Heart right ventricle (tissue), 16 donors: ENCODE measurements at regions not wholly inside any gene's neighbourhood (a gene's known extent, or its start where the extent isn't known, plus 50 kb on each side); places are given as distances from the start of the nearest gene placed in this dataset.

ENCODE experiments used
- ATAC-seq, 8 donors: fragments of 200-7000 bp; cut with Tn5 transposase; one replicate each; pipeline ENCODE4 v1.9.1; 2020; ENCODE audit warnings: mild to moderate bottlenecking in 8 of 8, moderate library complexity in 8 of 8, moderate number of reproducible peaks in 1 of 8
- DNase-seq, 2 donors: peaks; one replicate each; pipeline ENCODE4 v3.0.0-alpha.2; 2020
- H3K27ac ChIP-seq, 10 donors: fragments of 200-600 bp; sonication (generic) in 2 of 10; one replicate each; pipeline versions ENCODE4 v1.5.0 to v1.8.0; 2020 to 2022; ENCODE audit warnings: mild to moderate bottlenecking in 3 of 10
- H3K27me3 ChIP-seq, 7 donors: fragments of 200-600 bp; one replicate each; pipeline ENCODE4 v1.8.0; 2021 to 2022; ENCODE audit warnings: mild to moderate bottlenecking in 2 of 7
- H3K36me3 ChIP-seq, 9 donors: fragments of 200-600 bp; sonication (generic) in 1 of 9; one replicate each; pipeline versions ENCODE4 v1.5.0 to v1.8.0; 2020 to 2022; ENCODE audit warnings: mild to moderate bottlenecking in 2 of 9
- H3K4me1 ChIP-seq, 9 donors: fragments of 200-600 bp; sonication (generic) in 1 of 9; one replicate each; pipeline versions ENCODE4 v1.5.0 to v1.8.0; 2020 to 2022; ENCODE audit warnings: mild to moderate bottlenecking in 4 of 9
- H3K4me3 ChIP-seq, 10 donors: fragments of 200-600 bp; sonication (generic) in 2 of 10; one replicate each; pipeline versions ENCODE4 v1.5.0 to v1.8.0; 2020 to 2022; ENCODE audit warnings: mild to moderate bottlenecking in 7 of 10, moderate library complexity in 2 of 10
- H3K9me3 ChIP-seq, 11 donors: fragments of 200-600 bp in 10 of 11; sonication (generic) in 2 of 11; one replicate each; pipeline versions ENCODE4 v1.5.0 to v1.8.0; 2013 to 2022; ENCODE audit warnings: mild to moderate bottlenecking in 2 of 11, control low read depth in 1 of 11, moderate library complexity in 1 of 11
- CTCF ChIP-seq, 9 donors: fragments of 200-600 bp; sonication (generic) in 2 of 9; IDR thresholded peaks; one replicate each; pipeline versions ENCODE4 v1.5.0 to v1.8.0; 2021 to 2022; ENCODE audit warnings: antibody characterized with exemption in 9 of 9, mild to moderate bottlenecking in 5 of 9, moderate library complexity in 1 of 9
- WGBS, 2 donors: extraction: QIAGEN DNeasy Blood & Tissue Kit; methylation state at CpG; one replicate each; pipeline ENCODE4 v1.1.7; 2013; ENCODE audit warnings: inconsistent platforms in 1 of 2; 5-methylcytosine and 5-hydroxymethylcytosine counted together
- intact Hi-C, 10 donors: fragments of 100-400 bp; cut with DNase I; formaldehyde crosslinking; loops; one replicate each; pipeline versions ENCODE4 v1.11.1 to v1.14.2; 2022
- donor health status: Arrhythmogenic right ventricular cardiomyopathy.
- donor health status: ischemic (EF 13 %, LVEDD 7.1; RV severe dilation, severe dysfunction).
- donor health status: healthy with polysubstance abuse.
- donor health status: DM: no; HTN: yes; CAD: no.
- donor health status: DM: no; HTN: no; CAD: no.
- donor health status: ischemic (EF 25% LVEDD 6.9; RV normal size, moderate dysfunction).
- donor health status: ischemic (EF 25% LVEDD 5.7; RV mildly dilated, moderate dysfunction).
- donor health status: healthy.
- donor health status: DM: yes; HTN: yes; CAD: no.
- donor health status: Ischemic cardiomyopathy.
- donor health status: ischemic (EF 35%, LVEDD 5.7; RV mildly dilated, moderate dysfunction).
- donor health status: nonischemic (EF 11% LVEDD 7.7; RV severe dilation, severe dysfunction).
- donor health status: DM: yes; HTN: yes; CAD: no.
- donor health status: PGD.
- donor health status: ischemic (EF 29% LVEDD 5.4; RV normal size, mild dysfunction).
- donor health status: nonischemic (EF 23%, LVEDD 6.1; RV moderate dilation, normal function).

DNA sequence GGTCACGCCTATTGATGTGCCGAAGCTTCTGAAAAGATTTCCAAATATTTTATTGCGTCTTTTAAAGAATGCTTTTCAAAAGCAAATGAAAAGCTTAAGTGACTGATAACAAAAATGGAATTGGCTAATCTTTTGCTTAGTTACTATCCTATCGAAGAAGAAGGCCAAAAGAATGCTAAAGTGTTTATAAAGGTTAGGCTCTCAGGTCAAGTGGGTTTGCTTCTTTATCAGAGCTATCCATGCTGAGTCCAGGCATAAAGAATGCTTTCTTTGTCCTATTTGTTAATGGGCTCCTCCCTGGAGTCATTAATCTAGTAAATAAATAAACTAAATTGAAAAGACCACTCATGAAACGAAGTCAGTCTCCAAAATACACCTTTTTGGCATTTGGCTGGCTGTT, 133.4 kb upstream of the LYPLAL1 start:
- intact Hi-C loops, result no loop called here
- no peaks in the 10 kb centered on the region for H3K27me3 ChIP-seq

DNA sequence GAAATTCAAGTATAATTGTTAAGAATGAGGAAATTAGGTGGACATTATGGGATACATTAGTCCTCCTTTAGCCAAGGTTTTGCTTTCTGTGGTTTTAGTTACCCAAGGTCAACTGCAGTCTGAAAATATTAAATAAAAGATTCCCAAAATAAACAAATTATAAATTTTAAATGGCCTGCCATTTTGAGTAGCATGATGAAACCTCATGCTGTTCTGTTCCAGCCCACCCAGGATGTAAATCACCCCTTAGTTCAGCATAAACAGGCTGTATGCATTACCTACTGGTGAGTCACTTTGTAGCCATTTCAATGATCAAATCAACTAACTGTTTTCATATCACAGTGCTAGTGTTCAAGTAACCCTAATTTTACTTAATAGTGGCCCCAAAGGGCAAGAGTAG, 132.5 kb upstream of the LYPLAL1 start:
- H3K9me3 ChIP-seq, result peaks cover 0 to 8% (median 0%) of the 10 kb centered on the region in 11 donors
- no peak for TF ChIP-seq CTCF (IDR thresholded peaks at IDR 0.05)
- no peak overlapping the region for H3K27ac ChIP-seq
- peaks cover 0 to 4% (median 0%) of the 10 kb centered on the region in 9 donors for H3K4me1 ChIP-seq
- ATAC-seq, result no peak
- intact Hi-C loops, result no loop called here
- H3K27me3 ChIP-seq, result no peaks in the 10 kb centered on the region
- no peak overlapping the region for H3K4me3 ChIP-seq
- no peaks in the 10 kb centered on the region for H3K36me3 ChIP-seq
- no peak for DNase-seq

More for the DNA sequence above, 133.4 kb upstream of the LYPLAL1 start:
- DNase-seq (no peak), ATAC-seq (no peak)
- H3K4me1 ChIP-seq, result peaks cover 0 to 4% (median 0%) of the 10 kb centered on the region in 9 donors
- H3K27ac ChIP-seq, result no peak overlapping the region
- H3K36me3 ChIP-seq, result no peaks in the 10 kb centered on the region
- no peak for TF ChIP-seq CTCF (IDR thresholded peaks at IDR 0.05)
- H3K9me3 ChIP-seq, result peaks cover 0 to 8% (median 0%) of the 10 kb centered on the region in 11 donors
- 88% methylated on average over 5 of the region's 5 CpGs for WGBS, 2 donors
- H3K4me3 ChIP-seq, result no peak overlapping the region

- Histone ChIP-seq H3K27me3 (no peaks in the 10 kb centered on the region), H3K4me1 (peaks cover 0 to 4% (median 0%) of the 10 kb centered on the region in 9 donors), H3K36me3 (no peaks in the 10 kb centered on the region), H3K4me3 (no peak overlapping the region), H3K9me3 (peaks cover 0 to 8% (median 0%) of the 10 kb centered on the region in 11 donors), H3K27ac (no peak overlapping the region)
- no peak for TF ChIP-seq CTCF (IDR thresholded peaks at IDR 0.05)
- 0 to 77% methylated on average over 1 of the region's 1 CpG for WGBS, 2 donors
- DNase-seq (peak in 1 of 2 donors; percentile 10), ATAC-seq (no peak)
- intact Hi-C loops, result no loop called here
Measured at GRCh38 chr1:219041818-219042217, 131.9 kb upstream of the LYPLAL1 start.

DNA sequence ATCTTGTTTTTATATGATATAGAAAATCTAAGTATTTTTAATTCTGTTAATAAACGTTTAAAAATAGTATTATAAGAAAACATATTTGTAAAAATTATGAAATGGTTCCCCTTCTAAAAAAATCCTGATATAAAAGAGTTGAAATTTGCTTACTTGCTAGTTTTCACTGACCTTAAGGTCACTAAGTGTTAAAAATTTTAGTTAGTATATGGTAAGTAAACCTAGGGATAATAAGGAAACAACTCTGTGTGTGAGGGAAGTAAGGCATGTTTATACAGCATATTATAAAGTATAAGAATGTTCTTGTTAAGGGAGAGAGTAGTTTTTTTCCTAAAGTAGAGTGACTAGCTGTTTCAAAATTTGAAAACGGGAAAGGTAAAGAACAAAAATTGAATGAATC, 130.9 kb upstream of the LYPLAL1 start:
- TF ChIP-seq CTCF (IDR thresholded peaks at IDR 0.05), result no peak
- no peak for ATAC-seq

More for the DNA sequence above, 130.9 kb upstream of the LYPLAL1 start:
- Histone ChIP-seq H3K27ac (no peak overlapping the region), H3K36me3 (no peaks in the 10 kb centered on the region), H3K9me3 (peaks cover 0 to 8% (median 0%) of the 10 kb centered on the region in 11 donors), H3K4me1 (peaks cover 0 to 4% (median 0%) of the 10 kb centered on the region in 9 donors), H3K4me3 (no peak overlapping the region), H3K27me3 (no peaks in the 10 kb centered on the region)
- 43 to 89% methylated on average over 2 of the region's 2 CpGs for WGBS, 2 donors
- intact Hi-C loops, result no loop called here
- DNase-seq, result no peak
